RWPE2 (cell line): ENCODE measurements at regions not wholly inside any gene's neighbourhood (a gene's known extent, or its start where the extent isn't known, plus 50 kb on each side); places are given as distances from the start of the nearest gene placed in this dataset.

Experiments used
- ATAC-seq: fragments of 200-7000 bp; cut with Tn5 transposase; 3 replicates; pipeline ENCODE4 v1.9.1; 2021; ENCODE audit warnings: low read depth
- DNase-seq: peaks from one replicate; pipeline ENCODE4 v3.0.0-alpha.2; 2020; ENCODE audit warnings: low spot score
- H3K27ac ChIP-seq: fragments of 450-650 bp; 2 replicates; pipeline ENCODE4 v1.5.1; 2017; ENCODE audit warnings: mild to moderate bottlenecking; ENCODE audit not compliant: poor library complexity, severe bottlenecking
- H3K27me3 ChIP-seq: fragments of 250-450 bp; sonication (Bioruptor Pico); 2 replicates; pipeline ENCODE4 v1.5.1; 2021; ENCODE audit warnings: mild to moderate bottlenecking, moderate library complexity; ENCODE audit not compliant: insufficient read depth, poor library complexity, severe bottlenecking
- H3K36me3 ChIP-seq: fragments of 250-450 bp; sonication (Bioruptor Pico); 2 replicates; pipeline ENCODE4 v1.5.1; 2020; ENCODE audit warnings: low read depth, mild to moderate bottlenecking, moderate library complexity
- H3K4me1 ChIP-seq: fragments of 250-450 bp; sonication (Bioruptor Pico); 2 replicates; pipeline ENCODE4 v1.5.1; 2021; ENCODE audit warnings: mild to moderate bottlenecking, moderate library complexity; ENCODE audit not compliant: insufficient read depth, poor library complexity, severe bottlenecking
- H3K4me3 ChIP-seq: fragments of 250-450 bp; sonication (Bioruptor Pico); 2 replicates; pipeline ENCODE4 v1.5.1; 2021; ENCODE audit warnings: mild to moderate bottlenecking, moderate library complexity; ENCODE audit not compliant: severe bottlenecking
- H3K9me3 ChIP-seq: fragments of 250-450 bp; sonication (Bioruptor Pico); 2 replicates; pipeline ENCODE4 v1.5.1; 2021; ENCODE audit warnings: mild to moderate bottlenecking, moderate library complexity; ENCODE audit not compliant: severe bottlenecking
- CTCF ChIP-seq: fragments of 450-650 bp; IDR thresholded peaks from one replicate; pipeline ENCODE4 v1.5.1; 2017; ENCODE audit warnings: mild to moderate bottlenecking, moderate library complexity; ENCODE audit not compliant: poor library complexity, severe bottlenecking

DNA sequence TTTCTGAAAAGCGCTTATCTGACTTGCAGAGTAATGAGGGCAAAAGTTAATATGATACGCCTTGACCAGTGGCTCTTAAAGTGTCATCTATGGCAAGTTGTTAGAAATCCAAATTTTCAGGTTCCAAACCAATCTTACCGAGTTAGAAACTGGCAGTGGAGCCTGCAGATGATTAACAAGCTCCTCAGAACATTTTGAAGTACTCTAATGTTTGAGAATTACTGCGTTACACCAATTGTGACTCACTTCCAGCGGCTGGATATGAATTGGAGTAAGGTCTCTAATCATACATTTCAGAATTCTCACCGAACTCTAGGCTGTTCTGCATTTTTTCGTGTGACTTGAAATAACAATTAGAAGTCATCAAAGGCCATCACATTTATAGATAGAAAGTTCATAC lies 73.5 kb upstream of the TMPRSS15 start:
- no peaks in the 10 kb centered on the region for H3K9me3 ChIP-seq
- no peaks in the 10 kb centered on the region for H3K27me3 ChIP-seq
- H3K36me3 ChIP-seq, result no peaks in the 10 kb centered on the region
- DNase-seq (no peak), ATAC-seq (no peak)
- H3K4me1 ChIP-seq, result no peaks in the 10 kb centered on the region
- no peak for TF ChIP-seq CTCF
- H3K4me3 ChIP-seq, result no peak overlapping the region
- no peak overlapping the region for H3K27ac ChIP-seq

- TF ChIP-seq CTCF, result no peak
- Histone ChIP-seq H3K27me3 (peaks cover 9% of the 10 kb centered on the region), H3K4me1 (no peaks in the 10 kb centered on the region), H3K36me3 (no peaks in the 10 kb centered on the region), H3K9me3 (no peaks in the 10 kb centered on the region), H3K4me3 (no peak overlapping the region), H3K27ac (no peak overlapping the region)
- ATAC-seq (no peak), DNase-seq (no peak)
Observed at GRCh38 chr21:18478513-18478912, 74.9 kb upstream of the TMPRSS15 start.

GRCh38 chr21:18488252-18488651 lies 84.7 kb upstream of the TMPRSS15 start:
- Histone ChIP-seq H3K9me3 (no peaks in the 10 kb centered on the region), H3K36me3 (no peaks in the 10 kb centered on the region), H3K27ac (no peak overlapping the region), H3K27me3 (peaks cover 22% of the 10 kb centered on the region), H3K4me1 (no peaks in the 10 kb centered on the region), H3K4me3 (no peak overlapping the region)
- no peak for TF ChIP-seq CTCF
- no peak for DNase-seq
- ATAC-seq, result no peak

GRCh38 chr21:18493422-18493821 lies 89.8 kb upstream of the TMPRSS15 start:
- peaks cover 8% of the 10 kb centered on the region for H3K27me3 ChIP-seq
- H3K4me3 ChIP-seq, result no peak overlapping the region
- no peaks in the 10 kb centered on the region for H3K9me3 ChIP-seq
- no peak for TF ChIP-seq CTCF
- DNase-seq (no peak), ATAC-seq (peak; percentile 79)
- no peaks in the 10 kb centered on the region for H3K4me1 ChIP-seq
- H3K27ac ChIP-seq, result no peak overlapping the region
- H3K36me3 ChIP-seq, result no peaks in the 10 kb centered on the region

DNA sequence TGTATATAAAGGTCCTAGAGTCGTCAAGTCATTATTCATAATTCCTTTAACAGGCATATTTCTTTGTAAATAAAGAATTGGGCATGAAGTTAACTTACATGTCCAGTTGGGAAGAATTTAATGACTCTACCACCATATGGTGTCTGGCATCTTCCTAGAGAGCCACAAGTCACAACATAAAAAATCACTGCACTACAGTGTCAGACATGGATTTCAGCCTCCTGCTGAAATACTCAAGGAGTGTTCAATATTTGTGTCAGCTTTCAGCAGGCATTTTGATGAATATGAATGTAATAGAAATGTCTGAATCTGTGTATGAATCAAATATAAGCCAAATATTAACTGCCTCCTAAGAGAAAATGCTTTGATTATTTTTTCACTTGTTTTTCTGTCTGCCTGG lies 91.9 kb upstream of the TMPRSS15 start:
- no peak overlapping the region for H3K4me3 ChIP-seq
- peaks cover 11% of the 10 kb centered on the region for H3K27me3 ChIP-seq
- ATAC-seq (no peak), DNase-seq (no peak)
- H3K4me1 ChIP-seq, result no peaks in the 10 kb centered on the region
- no peak for TF ChIP-seq CTCF
- no peaks in the 10 kb centered on the region for H3K9me3 ChIP-seq
- no peak overlapping the region for H3K27ac ChIP-seq
- no peaks in the 10 kb centered on the region for H3K36me3 ChIP-seq
